ENCODE measurements at regions not wholly inside any gene's neighbourhood (a gene's known extent, or its start where the extent isn't known, plus 50 kb on each side); places are given as distances from the start of the nearest gene placed in this dataset.

GRCh38 chr2:67560771-67561456 lies 163.8 kb downstream of the ETAA1 start:
- TF ChIP-seq CTCF (IDR thresholded peaks at IDR 0.05) (no peak), POLR2A (IDR thresholded peaks at IDR 0.05) (no peak)

Measured in lower leg skin (tissue), 3 donors.